GM18861 (cell line): ENCODE measurements at regions not wholly inside any gene's neighbourhood (a gene's known extent, or its start where the extent isn't known, plus 50 kb on each side); places are given as distances from the start of the nearest gene placed in this dataset.

Experiments
- ATAC-seq: cut with Tn5 transposase; IDR thresholded peaks from one replicate; pipeline ENCODE4 v1.9.1; 2021; ENCODE audit not compliant: unreplicated experiment

DNA sequence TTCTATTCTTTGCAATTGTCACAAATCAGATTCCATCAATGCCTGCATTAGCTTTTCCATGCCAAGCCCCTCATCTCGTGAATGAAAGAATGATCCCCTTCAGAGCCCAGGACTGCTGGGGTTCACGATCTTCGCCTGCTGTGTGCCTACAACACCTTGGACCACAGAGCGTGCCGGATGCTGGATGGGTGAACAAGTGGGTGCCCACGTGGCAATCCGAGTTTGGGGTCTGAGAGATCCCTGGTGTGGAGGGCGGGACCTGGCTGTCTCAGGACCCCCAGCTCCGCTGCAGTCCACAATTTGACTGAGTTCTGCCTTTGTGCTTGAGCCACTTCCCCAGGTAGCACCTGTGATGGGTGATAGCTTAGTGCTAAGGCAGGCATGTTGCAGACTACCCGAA is 317.0 kb downstream of the GALR1 start:
- no peak for ATAC-seq

GRCh38 chr18:77567205-77567604 is 317.6 kb downstream of the GALR1 start:
- ATAC-seq, result no peak

- no peak for ATAC-seq
Measured at GRCh38 chr18:77571743-77572142, 322.1 kb downstream of the GALR1 start.

DNA sequence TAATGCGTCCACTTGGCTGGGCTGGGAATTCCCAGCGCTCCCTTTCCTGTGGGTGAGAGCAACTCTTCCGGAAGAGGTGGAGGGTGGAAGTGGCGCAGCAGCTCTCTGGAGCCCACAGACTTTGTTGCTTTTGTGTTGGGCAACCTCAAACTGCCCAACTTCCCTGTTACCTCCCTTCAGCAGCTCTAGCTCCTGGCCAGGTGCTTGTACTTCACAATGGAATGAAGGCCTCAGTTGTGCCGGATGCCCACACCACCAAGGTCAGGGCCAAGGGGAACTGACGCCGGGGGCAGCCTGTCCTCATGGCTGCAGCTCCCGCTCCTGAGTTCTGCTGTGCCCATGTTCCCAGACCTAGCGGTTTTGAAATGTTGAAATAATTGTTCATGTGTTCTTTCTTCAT is 322.9 kb downstream of the GALR1 start:
- no peak for ATAC-seq

DNA sequence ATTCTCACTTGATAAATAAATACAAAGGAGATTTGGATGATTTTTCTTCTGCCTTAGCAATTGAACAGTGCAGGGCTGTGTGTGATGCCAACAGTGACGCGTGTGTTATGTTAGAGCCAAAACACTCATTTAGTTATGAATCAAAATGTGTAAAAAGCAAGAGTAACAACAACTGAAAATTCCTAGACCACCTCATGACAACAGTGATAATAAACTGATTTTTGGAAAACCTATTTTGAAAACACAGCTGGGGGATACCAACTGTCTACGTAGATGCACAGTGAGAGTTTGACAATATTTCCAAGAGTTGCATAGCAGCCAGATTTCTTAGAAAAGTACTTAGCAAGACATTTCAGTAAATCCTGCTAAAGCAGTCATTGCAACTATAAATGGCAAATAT is 323.9 kb downstream of the GALR1 start:
- no peak for ATAC-seq

DNA sequence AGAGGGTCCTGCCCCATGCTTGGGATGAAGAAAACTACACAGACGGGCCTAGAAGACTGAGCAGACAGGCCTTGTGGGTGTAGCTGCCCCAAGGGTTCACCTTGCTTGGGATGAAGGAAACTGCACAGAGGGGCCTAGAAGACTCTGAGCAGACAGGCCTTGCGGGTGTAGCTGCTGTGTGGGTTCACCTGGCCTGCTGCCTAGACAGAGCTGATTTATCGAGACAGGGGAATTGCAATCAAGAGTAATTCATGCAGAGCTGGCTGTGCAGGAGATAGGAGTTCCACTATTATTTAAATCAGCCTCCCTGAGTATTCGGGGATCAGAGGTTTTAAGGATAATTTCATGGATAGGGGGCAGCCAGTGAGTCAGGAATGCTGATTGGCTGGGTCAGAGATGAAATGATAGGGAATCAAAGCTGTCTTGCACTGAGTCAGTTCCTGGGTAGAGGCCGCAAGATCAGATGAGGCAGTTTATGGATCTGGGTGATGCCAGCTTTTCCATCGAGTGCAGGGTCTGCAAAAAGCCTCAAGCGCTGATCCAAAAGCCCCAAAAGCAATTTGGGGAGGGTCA is 341.4 kb downstream of the GALR1 start:
- ATAC-seq, result no peak

DNA sequence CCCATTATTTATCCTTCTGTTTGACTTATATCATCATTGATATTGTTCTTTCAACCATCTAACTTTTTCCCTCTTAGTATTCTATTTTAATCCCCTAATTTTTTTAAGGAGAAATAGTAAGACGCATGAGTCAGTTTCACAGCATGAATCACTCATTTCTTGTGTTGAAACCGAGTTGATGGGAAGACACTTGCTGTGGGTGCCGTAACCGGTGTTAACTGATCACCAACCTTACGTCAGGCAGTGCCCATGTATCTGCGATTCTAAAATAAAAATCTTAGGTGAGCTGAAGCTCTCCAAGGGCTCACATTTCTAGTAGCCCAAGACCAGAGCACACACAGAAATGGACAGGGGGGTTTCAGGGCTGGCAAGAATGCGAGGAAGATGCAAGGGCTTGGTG is 348.1 kb downstream of the GALR1 start:
- no peak for ATAC-seq

GRCh38 chr18:77600674-77601073 is 351.0 kb downstream of the GALR1 start:
- ATAC-seq, result no peak

DNA sequence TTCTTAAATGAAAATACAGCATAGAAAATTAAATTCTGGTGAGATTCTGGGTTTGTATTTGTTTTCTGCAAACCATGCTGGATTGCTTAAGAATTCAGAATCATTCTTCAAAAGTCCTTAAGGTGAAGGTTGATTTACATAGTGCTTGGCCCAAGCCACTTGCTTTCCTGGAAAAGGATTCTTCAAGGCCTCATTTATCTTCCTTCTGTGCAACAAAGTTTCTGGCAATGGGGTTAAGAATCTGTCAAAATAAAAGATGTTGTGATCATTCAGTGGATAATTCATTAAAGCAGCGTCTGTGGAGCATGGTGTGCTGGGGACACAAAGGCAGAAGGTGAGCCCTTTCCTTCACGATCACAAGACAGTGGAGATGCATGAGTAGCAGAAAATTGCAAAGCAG is 351.9 kb downstream of the GALR1 start:
- no peak for ATAC-seq

DNA sequence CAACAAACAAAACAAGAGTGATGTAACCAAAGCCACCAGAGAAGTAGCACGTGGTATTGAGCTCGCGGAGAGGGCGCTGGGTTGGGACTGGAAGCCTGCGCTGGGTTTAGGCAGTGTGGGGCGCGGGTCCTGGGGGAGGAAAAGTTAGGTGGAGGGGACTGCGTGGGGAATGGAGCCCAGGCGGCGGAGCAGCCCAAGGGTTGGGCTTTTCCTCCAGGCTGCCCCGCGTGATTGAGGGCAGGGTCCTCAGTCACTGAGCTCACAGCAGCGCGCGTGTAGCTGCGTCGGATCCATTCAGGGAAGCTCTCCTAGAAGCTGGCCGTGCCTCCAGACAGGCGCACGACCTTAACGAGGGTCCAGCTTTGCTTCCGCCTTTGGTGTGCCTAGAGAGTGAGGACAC is 357.4 kb downstream of the GALR1 start:
- ATAC-seq, result no peak

- ATAC-seq, result no peak
Measured at GRCh38 chr18:77608807-77609206, 359.2 kb downstream of the GALR1 start.

- ATAC-seq, result no peak
Measured at GRCh38 chr18:77617694-77618093, 368.0 kb downstream of the GALR1 start.

DNA sequence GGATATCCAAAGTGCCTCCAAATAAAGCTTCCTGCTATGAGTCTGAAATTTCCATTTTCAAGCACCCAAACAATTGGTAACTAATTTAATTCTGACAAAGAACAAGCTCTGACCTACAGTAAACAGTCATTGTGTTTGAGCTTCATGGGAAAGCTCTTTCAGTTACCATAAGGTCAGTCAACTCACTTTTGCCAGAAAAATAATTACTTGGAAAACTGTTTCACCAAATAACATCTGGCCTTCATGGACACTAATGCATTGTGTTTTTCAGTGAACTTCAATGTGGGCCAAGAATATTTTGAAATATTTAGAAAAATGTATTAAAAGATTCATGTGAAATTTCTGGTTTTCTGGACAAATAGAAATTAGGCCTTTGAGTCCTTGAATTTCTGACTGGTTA is 369.9 kb downstream of the GALR1 start:
- no peak for ATAC-seq

DNA sequence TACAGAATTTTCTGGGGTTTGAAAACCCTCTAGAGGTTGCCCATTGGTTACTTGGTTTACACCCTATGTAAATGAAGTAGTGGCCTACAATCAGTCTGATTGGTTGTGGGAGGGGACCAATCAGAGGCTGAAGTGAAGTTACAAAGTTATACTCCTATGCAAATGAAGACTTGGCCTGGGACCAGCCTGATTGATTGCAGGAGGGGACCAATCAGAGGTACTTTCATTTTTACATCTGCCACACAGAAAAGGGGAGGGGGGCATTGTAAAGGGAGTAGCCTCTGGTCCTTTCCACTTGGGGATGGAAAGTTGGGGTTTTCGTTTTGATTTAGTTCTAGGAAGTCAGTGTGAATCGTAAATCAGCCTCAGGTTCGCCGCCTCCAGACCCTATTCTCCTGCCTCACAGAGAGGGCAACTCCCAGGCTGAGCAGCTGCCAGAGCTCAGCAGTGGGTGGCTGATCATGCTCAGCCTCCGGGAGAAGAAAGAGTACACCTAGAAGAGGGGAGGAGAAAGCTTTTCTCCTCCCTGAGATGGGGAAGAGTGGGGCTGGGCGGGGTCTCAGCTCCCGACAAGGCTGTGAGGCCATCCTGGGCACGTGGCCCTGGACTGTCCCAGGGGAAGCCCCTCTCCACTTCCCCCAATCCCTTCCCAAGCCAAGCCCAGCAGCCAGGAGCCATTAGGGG is 372.5 kb downstream of the GALR1 start:
- no peak for ATAC-seq

- no peak for ATAC-seq
Measured at GRCh38 chr18:77632758-77633157, 383.1 kb downstream of the GALR1 start.

DNA sequence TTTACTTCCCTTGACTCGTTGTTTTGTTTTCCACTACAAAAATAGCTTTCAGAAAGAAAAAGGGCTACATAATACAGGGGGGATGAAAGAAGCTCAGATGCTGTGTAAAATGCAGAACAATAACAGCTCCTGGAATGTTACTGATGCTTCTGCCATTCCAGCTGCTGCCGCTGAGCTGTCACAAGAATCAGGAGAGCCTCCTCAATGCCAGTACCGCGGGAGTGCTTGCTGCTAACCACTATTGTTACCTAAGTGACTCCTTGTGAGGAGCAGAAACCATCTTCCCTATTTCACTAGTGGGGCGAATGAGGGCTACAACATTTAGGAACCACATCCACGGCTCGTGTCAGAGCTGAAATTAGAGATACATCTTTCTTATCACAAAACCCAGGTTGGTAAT is 384.8 kb downstream of the GALR1 start:
- ATAC-seq, result no peak

DNA sequence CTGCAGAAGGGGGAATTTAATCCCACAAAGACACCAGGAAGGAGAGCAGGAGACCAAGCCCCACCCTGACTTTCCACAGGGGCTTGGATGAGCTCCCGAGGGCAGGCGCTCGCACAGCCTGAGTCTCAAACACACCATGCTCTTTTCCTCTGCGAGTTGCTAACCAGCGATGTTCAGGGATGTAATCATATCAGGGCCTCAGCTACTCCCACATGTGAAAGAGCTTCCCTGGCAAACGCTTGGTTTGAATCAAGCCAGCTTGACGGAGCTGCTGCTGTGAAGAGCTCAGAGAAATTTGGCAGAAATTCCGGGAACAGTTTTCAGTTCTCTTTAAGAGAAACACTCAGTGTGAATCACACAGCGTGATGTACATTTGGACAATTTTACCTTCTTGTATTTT is 385.8 kb downstream of the GALR1 start:
- no peak for ATAC-seq

GRCh38 chr18:77635858-77636257 is 386.2 kb downstream of the GALR1 start:
- no peak for ATAC-seq

DNA sequence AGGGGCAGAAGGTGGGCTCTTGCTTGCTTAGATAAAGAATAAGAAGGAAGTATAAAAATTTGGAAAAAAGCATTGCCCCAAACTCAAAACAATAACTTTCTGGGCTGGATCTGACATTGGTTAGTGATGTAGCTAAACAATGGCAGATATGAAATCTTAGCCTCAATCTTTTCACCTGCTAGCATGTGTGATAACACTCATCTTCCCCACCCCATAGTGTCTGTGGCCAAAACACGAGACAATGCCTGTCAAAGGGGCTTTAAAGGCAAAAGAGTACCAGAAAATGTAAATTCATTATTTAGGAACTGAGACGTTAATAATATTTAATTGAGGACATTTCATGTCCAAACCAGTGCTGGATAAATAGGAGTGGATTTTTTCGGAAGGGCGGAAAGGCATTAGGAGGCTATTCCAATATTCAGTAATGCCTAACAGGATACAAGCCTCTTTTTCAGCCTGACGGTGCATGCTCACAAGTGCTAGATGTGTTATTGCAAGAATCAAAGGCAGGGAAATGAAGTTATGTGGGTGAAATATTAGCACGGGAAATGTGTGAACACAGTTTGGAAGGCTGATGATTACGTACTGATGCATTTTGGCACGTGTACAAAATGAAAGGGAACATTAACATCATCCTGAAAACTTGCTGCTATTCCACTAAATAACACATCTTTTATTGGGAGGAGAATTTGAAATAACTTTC is 395.7 kb downstream of the GALR1 start:
- no peak for ATAC-seq

- no peak for ATAC-seq
Measured at GRCh38 chr18:77647472-77647871, 397.8 kb downstream of the GALR1 start.

DNA sequence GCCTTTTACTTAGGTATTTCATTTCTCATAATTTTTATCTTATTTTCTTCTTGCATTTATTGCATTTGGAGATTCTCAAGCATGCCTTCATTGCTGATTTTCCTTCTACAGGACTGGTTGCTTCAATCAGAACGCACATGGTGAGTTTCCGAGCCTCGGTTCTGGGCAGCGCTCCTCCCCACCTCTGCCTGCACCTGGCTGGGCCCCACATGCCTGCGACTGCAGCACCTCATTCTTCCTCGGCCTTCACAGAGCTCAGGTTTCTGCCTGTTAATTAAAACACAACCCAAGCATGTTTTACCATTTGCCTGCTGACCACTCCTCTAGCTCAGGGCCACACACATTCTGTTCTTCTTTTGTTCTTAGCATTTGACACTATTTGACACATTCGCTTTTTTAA is 398.8 kb downstream of the GALR1 start:
- ATAC-seq, result no peak

GRCh38 chr18:77650799-77651385 is 401.2 kb downstream of the GALR1 start:
- ATAC-seq, result peak; percentile 84
